Neural progenitor cell (in vitro differentiated cells): ENCODE measurements at regions not wholly inside any gene's neighbourhood (a gene's known extent, or its start where the extent isn't known, plus 50 kb on each side); places are given as distances from the start of the nearest gene placed in this dataset.

Experiments used
- DNase-seq: peaks from one replicate; pipeline ENCODE4 v3.0.0-alpha.2; 2016; ENCODE audit warnings: low spot score
- H2AFZ ChIP-seq: fragments of 200-600 bp; sonication (generic); replicated peaks from 2 replicates; pipeline ENCODE4 v1.6.1; 2016; ENCODE audit warnings: antibody characterized with exemption
- H3F3A ChIP-seq: fragments of 200-600 bp; sonication (generic); 2 replicates; pipeline ENCODE4 v1.6.1; 2016; ENCODE audit warnings: antibody characterized with exemption, low read depth
- H3K27ac ChIP-seq: fragments of 200-600 bp; sonication (generic); 2 replicates; pipeline ENCODE4 v1.5.1; 2016; ENCODE audit warnings: mild to moderate bottlenecking
- H3K27me3 ChIP-seq: fragments of 200-600 bp; sonication (generic); 2 replicates; pipeline ENCODE4 v1.6.1; 2016; ENCODE audit warnings: mild to moderate bottlenecking, moderate library complexity
- H3K36me3 ChIP-seq: fragments of 200-600 bp; sonication (generic); 2 replicates; pipeline ENCODE4 v1.5.1; 2016
- H3K4me1 ChIP-seq: fragments of 200-600 bp; sonication (generic); 2 replicates; pipeline ENCODE4 v1.6.1; 2016; ENCODE audit warnings: mixed run types
- H3K4me2 ChIP-seq: fragments of 200-600 bp; sonication (generic); 2 replicates; pipeline ENCODE4 v1.6.1; 2016
- H3K4me3 ChIP-seq: fragments of 200-600 bp; sonication (generic); 2 replicates; pipeline ENCODE4 v1.5.1; 2016
- H3K79me2 ChIP-seq: fragments of 200-600 bp; sonication (generic); 2 replicates; pipeline ENCODE4 v1.6.1; 2016; ENCODE audit warnings: low read depth
- H3K9ac ChIP-seq: fragments of 200-600 bp; sonication (generic); 2 replicates; pipeline ENCODE4 v1.6.1; 2016
- H3K9me3 ChIP-seq: fragments of 200-600 bp; sonication (generic); 2 replicates; pipeline ENCODE4 v1.5.1; 2016; ENCODE audit warnings: low read depth
- H4K20me1 ChIP-seq: fragments of 200-600 bp; sonication (generic); 2 replicates; pipeline ENCODE4 v1.6.1; 2016; ENCODE audit warnings: low read depth
- H3K27ac Mint-ChIP-seq: 3 replicates; pipeline ENCODE4 v1.8.0; 2021; ENCODE audit warnings: mixed read lengths
- H3K27me3 Mint-ChIP-seq: 2 replicates; pipeline ENCODE4 v1.8.0; 2022; ENCODE audit warnings: low read depth, mild to moderate bottlenecking, inconsistent platforms, moderate library complexity, mixed read lengths; ENCODE audit not compliant: insufficient read depth
- H3K36me3 Mint-ChIP-seq: 3 replicates; pipeline ENCODE4 v1.8.0; 2021; ENCODE audit warnings: mixed read lengths
- H3K4me1 Mint-ChIP-seq: 3 replicates; pipeline ENCODE4 v1.8.0; 2021; ENCODE audit warnings: mixed read lengths
- H3K4me3 Mint-ChIP-seq: 3 replicates; pipeline ENCODE4 v1.8.0; 2021; ENCODE audit warnings: mild to moderate bottlenecking, moderate library complexity, mixed read lengths
- H3K9me3 Mint-ChIP-seq: 3 replicates; pipeline ENCODE4 v1.8.0; 2020; ENCODE audit warnings: mixed read lengths
- EZH2 ChIP-seq: fragments of 200-600 bp; sonication (generic); IDR thresholded peaks from 2 replicates; pipeline ENCODE4 v1.6.1; 2017; ENCODE audit warnings: antibody characterized with exemption, mild to moderate bottlenecking, moderate library complexity
- EZH2phosphoT487 ChIP-seq: fragments of 200-600 bp; sonication (generic); IDR thresholded peaks from 2 replicates; pipeline ENCODE4 v1.6.1; 2017; ENCODE audit warnings: antibody characterized with exemption
- TF ChIP-seq, protein P1 (sequence below): fragments of 200-600 bp; sonication (generic); IDR thresholded peaks from 2 replicates; pipeline ENCODE4 v1.5.1; 2017; ENCODE audit warnings: antibody characterized with exemption, mild to moderate bottlenecking

DNA sequence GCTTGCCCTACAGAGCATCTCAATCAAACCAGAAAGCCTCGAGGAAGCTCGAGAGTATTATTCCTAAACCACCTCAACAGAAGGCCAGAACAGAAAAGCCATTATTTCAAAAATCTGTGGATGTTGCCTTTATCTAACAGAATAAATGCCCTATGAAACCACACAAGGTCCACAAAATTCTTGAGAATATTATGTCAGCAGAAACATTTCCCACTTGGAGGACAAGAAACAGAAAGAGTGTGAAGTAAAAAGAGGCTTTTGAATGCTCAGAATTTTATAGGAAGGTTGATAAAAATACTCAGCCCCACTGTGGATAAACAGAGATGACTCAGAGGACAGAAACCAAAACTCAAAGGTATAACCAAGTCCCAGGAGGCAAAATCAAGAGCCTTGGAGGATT lies 146.4 kb upstream of the LRRC7 start:
- no peak overlapping the region for H3K27ac Mint-ChIP-seq
- TF ChIP-seq, protein P1, sequence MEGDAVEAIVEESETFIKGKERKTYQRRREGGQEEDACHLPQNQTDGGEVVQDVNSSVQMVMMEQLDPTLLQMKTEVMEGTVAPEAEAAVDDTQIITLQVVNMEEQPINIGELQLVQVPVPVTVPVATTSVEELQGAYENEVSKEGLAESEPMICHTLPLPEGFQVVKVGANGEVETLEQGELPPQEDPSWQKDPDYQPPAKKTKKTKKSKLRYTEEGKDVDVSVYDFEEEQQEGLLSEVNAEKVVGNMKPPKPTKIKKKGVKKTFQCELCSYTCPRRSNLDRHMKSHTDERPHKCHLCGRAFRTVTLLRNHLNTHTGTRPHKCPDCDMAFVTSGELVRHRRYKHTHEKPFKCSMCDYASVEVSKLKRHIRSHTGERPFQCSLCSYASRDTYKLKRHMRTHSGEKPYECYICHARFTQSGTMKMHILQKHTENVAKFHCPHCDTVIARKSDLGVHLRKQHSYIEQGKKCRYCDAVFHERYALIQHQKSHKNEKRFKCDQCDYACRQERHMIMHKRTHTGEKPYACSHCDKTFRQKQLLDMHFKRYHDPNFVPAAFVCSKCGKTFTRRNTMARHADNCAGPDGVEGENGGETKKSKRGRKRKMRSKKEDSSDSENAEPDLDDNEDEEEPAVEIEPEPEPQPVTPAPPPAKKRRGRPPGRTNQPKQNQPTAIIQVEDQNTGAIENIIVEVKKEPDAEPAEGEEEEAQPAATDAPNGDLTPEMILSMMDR = no peak
- no peak for TF ChIP-seq EZH2phosphoT487
- TF ChIP-seq EZH2 = no peak
- no peaks in the 10 kb centered on the region for H3K27me3 ChIP-seq
- H4K20me1 ChIP-seq = no peaks in the 10 kb centered on the region
- no peak for DNase-seq
- H3K79me2 ChIP-seq = no peaks in the 10 kb centered on the region
- H3F3A ChIP-seq = no peaks in the 10 kb centered on the region
- H3K4me2 ChIP-seq = no peak overlapping the region
- no peaks in the 10 kb centered on the region for H3K36me3 ChIP-seq
- H3K4me3 Mint-ChIP-seq = no peak overlapping the region
- H3K4me1 Mint-ChIP-seq = no peaks in the 10 kb centered on the region
- H2AFZ ChIP-seq = no peak overlapping the region
- no peak overlapping the region for H3K4me3 ChIP-seq
- no peaks in the 10 kb centered on the region for H3K9me3 ChIP-seq
- H3K36me3 Mint-ChIP-seq = no peaks in the 10 kb centered on the region
- no peak overlapping the region for H3K9ac ChIP-seq
- H3K4me1 ChIP-seq = no peaks in the 10 kb centered on the region
- H3K9me3 Mint-ChIP-seq = no peaks in the 10 kb centered on the region
- no peak overlapping the region for H3K27ac ChIP-seq
- no peaks in the 10 kb centered on the region for H3K27me3 Mint-ChIP-seq

DNA sequence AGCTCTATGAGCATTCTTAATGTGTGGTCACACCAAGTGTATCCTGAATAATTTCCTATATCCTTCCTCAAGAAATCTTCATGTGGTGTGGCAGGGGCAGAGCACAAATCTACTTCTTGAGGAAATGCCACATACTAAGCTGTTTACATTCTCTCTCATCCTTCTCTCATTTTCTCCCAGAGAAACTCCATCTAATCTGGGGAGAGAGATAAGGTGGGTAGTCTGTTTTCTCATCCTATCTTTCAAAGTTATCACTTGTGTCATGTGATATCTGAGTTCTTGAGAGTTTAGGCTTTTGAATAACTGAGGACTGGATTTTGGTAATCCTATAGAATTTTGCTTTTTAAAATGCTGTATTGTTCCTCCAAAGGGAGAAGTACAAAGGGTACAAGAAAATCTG lies 141.9 kb upstream of the LRRC7 start:
- no peak for DNase-seq
- Histone ChIP-seq H3K9ac (no peak overlapping the region), H3K4me2 (no peak overlapping the region), H3K4me3 (no peak overlapping the region), H3K4me1 (no peaks in the 10 kb centered on the region), H2AFZ (no peak overlapping the region), H4K20me1 (no peaks in the 10 kb centered on the region), H3K36me3 (no peaks in the 10 kb centered on the region), H3K9me3 (no peaks in the 10 kb centered on the region), H3K27me3 (no peaks in the 10 kb centered on the region), H3F3A (no peaks in the 10 kb centered on the region), H3K27ac (no peak overlapping the region), H3K79me2 (no peaks in the 10 kb centered on the region)
- H3K27me3 Mint-ChIP-seq = no peaks in the 10 kb centered on the region
- no peak overlapping the region for H3K27ac Mint-ChIP-seq
- no peak overlapping the region for H3K4me3 Mint-ChIP-seq
- no peaks in the 10 kb centered on the region for H3K9me3 Mint-ChIP-seq
- TF ChIP-seq, protein P1 = no peak
- TF ChIP-seq EZH2 = no peak
- no peak for TF ChIP-seq EZH2phosphoT487
- H3K36me3 Mint-ChIP-seq = no peaks in the 10 kb centered on the region
- H3K4me1 Mint-ChIP-seq = no peaks in the 10 kb centered on the region

GRCh38 chr1:69426401-69426800 lies 141.3 kb upstream of the LRRC7 start:
- Histone ChIP-seq H3K27ac (no peak overlapping the region), H3K36me3 (no peaks in the 10 kb centered on the region), H3K9ac (no peak overlapping the region), H3F3A (no peaks in the 10 kb centered on the region), H3K79me2 (no peaks in the 10 kb centered on the region), H3K4me2 (no peak overlapping the region), H3K4me3 (no peak overlapping the region), H3K4me1 (no peaks in the 10 kb centered on the region), H2AFZ (no peak overlapping the region), H3K9me3 (no peaks in the 10 kb centered on the region), H4K20me1 (no peaks in the 10 kb centered on the region), H3K27me3 (no peaks in the 10 kb centered on the region)
- H3K27me3 Mint-ChIP-seq = no peaks in the 10 kb centered on the region
- no peak overlapping the region for H3K4me3 Mint-ChIP-seq
- no peak for TF ChIP-seq EZH2
- no peak for TF ChIP-seq EZH2phosphoT487
- TF ChIP-seq, protein P1 = no peak
- H3K9me3 Mint-ChIP-seq = no peaks in the 10 kb centered on the region
- H3K27ac Mint-ChIP-seq = no peak overlapping the region
- no peaks in the 10 kb centered on the region for H3K36me3 Mint-ChIP-seq
- no peaks in the 10 kb centered on the region for H3K4me1 Mint-ChIP-seq
- DNase-seq = no peak

- Mint-ChIP-seq H3K4me3 (no peak overlapping the region), H3K27me3 (no peaks in the 10 kb centered on the region), H3K36me3 (no peaks in the 10 kb centered on the region), H3K9me3 (no peaks in the 10 kb centered on the region), H3K4me1 (no peaks in the 10 kb centered on the region), H3K27ac (no peak overlapping the region)
- H3K27me3 ChIP-seq = no peaks in the 10 kb centered on the region
- H3K79me2 ChIP-seq = no peaks in the 10 kb centered on the region
- no peaks in the 10 kb centered on the region for H3K36me3 ChIP-seq
- TF ChIP-seq, protein P1 = no peak
- TF ChIP-seq EZH2 (no peak), EZH2phosphoT487 (no peak)
- H3K4me3 ChIP-seq = no peak overlapping the region
- no peak overlapping the region for H3K9ac ChIP-seq
- H3K9me3 ChIP-seq = no peaks in the 10 kb centered on the region
- H3K4me2 ChIP-seq = no peak overlapping the region
- no peaks in the 10 kb centered on the region for H3F3A ChIP-seq
- DNase-seq = no peak
- no peak overlapping the region for H2AFZ ChIP-seq
- no peaks in the 10 kb centered on the region for H3K4me1 ChIP-seq
- no peak overlapping the region for H3K27ac ChIP-seq
- no peaks in the 10 kb centered on the region for H4K20me1 ChIP-seq
These were observed 134.6 kb upstream of the LRRC7 start for GRCh38 chr1:69433073-69433472.
